ENCODE measurements at regions not wholly inside any gene's neighbourhood (a gene's known extent, or its start where the extent isn't known, plus 50 kb on each side); places are given as distances from the start of the nearest gene placed in this dataset.

GRCh38 chr5:1737790-1738405 lies 61.7 kb downstream of the MRPL36 start:
- Histone ChIP-seq H3K9me3 (ENCODE audit: control insufficient read depth in 5 of 5, low read length in 5 of 5) (peaks cover 3 to 12% (median 8%) of the 10 kb centered on the region in 5 donors), H3K4me3 (ENCODE audit: low read depth in 1 of 5, low read length in 5 of 5) (no peak overlapping the region)

DNA sequence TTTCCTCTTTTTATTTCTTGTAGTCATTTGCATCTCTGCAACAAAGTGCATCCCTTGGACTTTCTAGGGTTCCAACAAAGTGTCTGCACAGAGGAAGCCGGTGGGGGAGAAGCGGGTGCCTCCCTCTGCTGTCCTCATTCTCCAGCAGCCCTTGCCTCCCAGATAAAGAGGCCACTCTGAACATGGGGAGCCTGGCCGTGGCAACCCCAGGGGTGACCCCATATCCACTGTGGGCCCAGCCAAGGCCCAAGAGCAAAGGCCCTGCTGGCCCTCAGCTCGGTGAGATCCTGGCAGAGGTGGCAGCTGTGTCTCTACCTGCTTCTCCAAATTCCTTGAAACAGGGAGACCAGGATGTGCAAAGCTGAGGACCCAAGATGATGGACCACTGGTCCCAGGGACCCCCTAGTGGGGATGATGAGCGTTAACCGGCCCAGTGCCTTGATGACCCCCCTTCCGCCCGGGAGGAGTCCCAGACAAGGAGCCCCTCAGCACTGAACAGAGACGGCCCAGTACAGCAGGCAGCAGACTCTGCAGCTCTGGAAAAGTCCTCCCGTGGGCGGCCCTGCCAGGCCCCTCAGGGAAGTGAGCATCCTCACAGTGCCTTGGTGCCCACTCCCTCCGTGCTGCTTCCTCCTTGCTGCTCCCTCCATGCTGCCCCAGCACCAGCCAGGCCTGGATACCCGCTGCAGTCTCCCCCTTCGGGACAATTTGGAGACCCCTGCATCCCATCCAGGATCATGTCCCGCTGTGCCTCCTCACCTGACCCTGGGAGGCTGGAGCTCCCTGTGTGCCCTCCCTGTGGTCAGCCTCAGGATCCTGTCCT lies 62.5 kb downstream of the MRPL36 start:
- Histone ChIP-seq H3K9me3 (ENCODE audit: control insufficient read depth in 5 of 5, low read length in 5 of 5) (peaks cover 3 to 11% (median 5%) of the 10 kb centered on the region in 5 donors), H3K4me3 (ENCODE audit: low read depth in 1 of 5, low read length in 5 of 5) (no peak overlapping the region), H3K36me3 (ENCODE audit: control insufficient read depth in 5 of 5, insufficient read depth in 5 of 5, low read length in 5 of 5) (no peaks in the 10 kb centered on the region), H3K9ac (ENCODE audit: low read length in 5 of 5) (no peak overlapping the region), H3K27ac (ENCODE audit: low read depth, low read length) (no peak overlapping the region), H3K4me1 (ENCODE audit: control insufficient read depth in 5 of 5, insufficient read depth in 5 of 5, low read length in 5 of 5) (no peaks in the 10 kb centered on the region), H3K27me3 (ENCODE audit: control insufficient read depth in 5 of 5, insufficient read depth in 4 of 5, low read length in 5 of 5) (peaks cover 0 to 13% (median 3%) of the 10 kb centered on the region in 5 donors)

More at GRCh38 chr5:1737790-1738405, 61.7 kb downstream of the MRPL36 start:
- Histone ChIP-seq H3K27ac (ENCODE audit: low read depth, low read length) (no peak overlapping the region), H3K4me1 (ENCODE audit: control insufficient read depth in 5 of 5, insufficient read depth in 5 of 5, low read length in 5 of 5) (no peaks in the 10 kb centered on the region), H3K9ac (ENCODE audit: low read length in 5 of 5) (no peak overlapping the region), H3K36me3 (ENCODE audit: control insufficient read depth in 5 of 5, insufficient read depth in 5 of 5, low read length in 5 of 5) (no peaks in the 10 kb centered on the region), H3K27me3 (ENCODE audit: control insufficient read depth in 5 of 5, insufficient read depth in 4 of 5, low read length in 5 of 5) (peaks cover 0 to 13% (median 3%) of the 10 kb centered on the region in 5 donors)

DNA sequence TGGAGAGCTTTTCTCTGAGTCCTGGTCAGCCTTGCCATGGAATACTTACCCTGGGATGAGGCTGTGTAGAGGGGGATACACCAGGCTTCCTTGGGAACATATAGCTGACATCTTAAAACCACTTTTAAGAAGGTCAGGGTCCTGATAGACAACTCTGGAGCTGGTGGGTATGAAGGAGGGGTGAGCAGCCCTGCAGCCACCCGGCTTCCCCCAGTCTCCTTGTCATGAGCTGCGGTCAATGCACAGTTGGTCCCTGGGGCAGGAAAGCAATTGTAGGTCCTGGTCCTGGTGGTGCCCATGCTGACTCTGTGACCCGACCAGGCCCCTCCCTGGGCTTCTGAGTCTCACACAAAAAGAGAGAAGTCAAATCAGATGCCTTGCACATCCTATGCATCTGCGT lies 63.6 kb downstream of the MRPL36 start:
- Histone ChIP-seq H3K4me3 (ENCODE audit: low read depth in 1 of 5, low read length in 5 of 5) (no peak overlapping the region), H3K4me1 (ENCODE audit: control insufficient read depth in 5 of 5, insufficient read depth in 5 of 5, low read length in 5 of 5) (no peaks in the 10 kb centered on the region), H3K9ac (ENCODE audit: low read length in 5 of 5) (no peak overlapping the region), H3K27me3 (ENCODE audit: control insufficient read depth in 5 of 5, insufficient read depth in 4 of 5, low read length in 5 of 5) (peaks cover 0 to 16% (median 3%) of the 10 kb centered on the region in 5 donors), H3K36me3 (ENCODE audit: control insufficient read depth in 5 of 5, insufficient read depth in 5 of 5, low read length in 5 of 5) (no peaks in the 10 kb centered on the region), H3K27ac (ENCODE audit: low read depth, low read length) (no peak overlapping the region), H3K9me3 (ENCODE audit: control insufficient read depth in 5 of 5, low read length in 5 of 5) (peaks cover 3 to 11% (median 5%) of the 10 kb centered on the region in 5 donors)

GRCh38 chr5:1735320-1735970 lies 64.2 kb downstream of the MRPL36 start:
- H3K27ac ChIP-seq (ENCODE audit: low read depth, low read length), result no peak overlapping the region
- no peak overlapping the region for H3K9ac ChIP-seq (ENCODE audit: low read length in 5 of 5)
- peaks cover under 1 to 16% (median 7%) of the 10 kb centered on the region in 5 donors for H3K27me3 ChIP-seq (ENCODE audit: control insufficient read depth in 5 of 5, insufficient read depth in 4 of 5, low read length in 5 of 5)
- peaks cover 0 to 11% (median 5%) of the 10 kb centered on the region in 5 donors for H3K9me3 ChIP-seq (ENCODE audit: control insufficient read depth in 5 of 5, low read length in 5 of 5)
- no peaks in the 10 kb centered on the region for H3K4me1 ChIP-seq (ENCODE audit: control insufficient read depth in 5 of 5, insufficient read depth in 5 of 5, low read length in 5 of 5)
- H3K36me3 ChIP-seq (ENCODE audit: control insufficient read depth in 5 of 5, insufficient read depth in 5 of 5, low read length in 5 of 5), result no peaks in the 10 kb centered on the region
- H3K4me3 ChIP-seq (ENCODE audit: low read depth in 1 of 5, low read length in 5 of 5), result no peak overlapping the region

DNA sequence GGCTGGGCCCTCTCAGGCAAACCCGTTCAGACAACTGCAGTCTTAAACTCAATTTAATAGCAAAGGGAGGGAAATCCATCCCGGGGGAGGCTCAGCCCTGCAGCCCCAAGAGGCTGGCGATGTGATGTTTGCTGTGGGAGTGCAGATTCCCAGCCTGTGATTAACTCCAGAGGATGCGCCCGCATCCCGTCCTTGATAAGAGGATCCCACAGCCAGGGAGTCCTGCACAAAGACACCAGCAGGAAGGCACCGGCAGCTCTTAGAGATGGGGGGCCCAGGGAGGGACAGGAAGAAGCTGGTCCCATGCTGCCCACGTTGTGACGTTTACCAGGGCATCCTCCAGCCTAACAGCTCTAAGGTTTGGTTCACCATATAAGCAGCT lies 64.7 kb downstream of the MRPL36 start:
- H3K27me3 ChIP-seq (ENCODE audit: control insufficient read depth in 5 of 5, insufficient read depth in 4 of 5, low read length in 5 of 5), result peaks cover 5 to 22% (median 10%) of the 10 kb centered on the region in 5 donors
- no peak overlapping the region for H3K4me3 ChIP-seq (ENCODE audit: low read depth in 1 of 5, low read length in 5 of 5)
- no peak overlapping the region for H3K9ac ChIP-seq (ENCODE audit: low read length in 5 of 5)
- no peak overlapping the region for H3K27ac ChIP-seq (ENCODE audit: low read depth, low read length)
- peaks cover 0 to 7% (median 1%) of the 10 kb centered on the region in 5 donors for H3K9me3 ChIP-seq (ENCODE audit: control insufficient read depth in 5 of 5, low read length in 5 of 5)
- H3K36me3 ChIP-seq (ENCODE audit: control insufficient read depth in 5 of 5, insufficient read depth in 5 of 5, low read length in 5 of 5), result no peaks in the 10 kb centered on the region
- no peaks in the 10 kb centered on the region for H3K4me1 ChIP-seq (ENCODE audit: control insufficient read depth in 5 of 5, insufficient read depth in 5 of 5, low read length in 5 of 5)

- H3K9me3 ChIP-seq (ENCODE audit: control insufficient read depth in 5 of 5, low read length in 5 of 5), result peaks cover 0 to 2% (median 0%) of the 10 kb centered on the region in 5 donors
- H3K4me1 ChIP-seq (ENCODE audit: control insufficient read depth in 5 of 5, insufficient read depth in 5 of 5, low read length in 5 of 5), result no peaks in the 10 kb centered on the region
- peaks cover 5 to 24% (median 10%) of the 10 kb centered on the region in 5 donors for H3K27me3 ChIP-seq (ENCODE audit: control insufficient read depth in 5 of 5, insufficient read depth in 4 of 5, low read length in 5 of 5)
- no peaks in the 10 kb centered on the region for H3K36me3 ChIP-seq (ENCODE audit: control insufficient read depth in 5 of 5, insufficient read depth in 5 of 5, low read length in 5 of 5)
- H3K27ac ChIP-seq (ENCODE audit: low read depth, low read length), result no peak overlapping the region
- H3K4me3 ChIP-seq (ENCODE audit: low read depth in 1 of 5, low read length in 5 of 5), result no peak overlapping the region
- no peak overlapping the region for H3K9ac ChIP-seq (ENCODE audit: low read length in 5 of 5)
Measured at GRCh38 chr5:1734271-1734907, 65.2 kb downstream of the MRPL36 start.

- no peak overlapping the region for H3K27ac ChIP-seq (ENCODE audit: low read depth, low read length)
- H3K4me3 ChIP-seq (ENCODE audit: low read depth in 1 of 5, low read length in 5 of 5), result no peak overlapping the region
- no peaks in the 10 kb centered on the region for H3K4me1 ChIP-seq (ENCODE audit: control insufficient read depth in 5 of 5, insufficient read depth in 5 of 5, low read length in 5 of 5)
- no peaks in the 10 kb centered on the region for H3K36me3 ChIP-seq (ENCODE audit: control insufficient read depth in 5 of 5, insufficient read depth in 5 of 5, low read length in 5 of 5)
- H3K9ac ChIP-seq (ENCODE audit: low read length in 5 of 5), result no peak overlapping the region
- peaks cover 5 to 24% (median 10%) of the 10 kb centered on the region in 5 donors for H3K27me3 ChIP-seq (ENCODE audit: control insufficient read depth in 5 of 5, insufficient read depth in 4 of 5, low read length in 5 of 5)
- H3K9me3 ChIP-seq (ENCODE audit: control insufficient read depth in 5 of 5, low read length in 5 of 5), result no peaks in the 10 kb centered on the region
Measured at GRCh38 chr5:1733369-1733768, 66.3 kb downstream of the MRPL36 start.

- H3K27me3 ChIP-seq (ENCODE audit: control insufficient read depth in 5 of 5, insufficient read depth in 4 of 5, low read length in 5 of 5), result peaks cover 5 to 22% (median 10%) of the 10 kb centered on the region in 5 donors
- H3K4me1 ChIP-seq (ENCODE audit: control insufficient read depth in 5 of 5, insufficient read depth in 5 of 5, low read length in 5 of 5), result no peaks in the 10 kb centered on the region
Measured at GRCh38 chr5:1732945-1733344, 66.7 kb downstream of the MRPL36 start.

GRCh38 chr5:1732238-1732941 lies 67.2 kb downstream of the MRPL36 start:
- Histone ChIP-seq H3K9ac (ENCODE audit: low read length in 5 of 5) (no peak overlapping the region), H3K9me3 (ENCODE audit: control insufficient read depth in 5 of 5, low read length in 5 of 5) (no peaks in the 10 kb centered on the region), H3K4me1 (ENCODE audit: control insufficient read depth in 5 of 5, insufficient read depth in 5 of 5, low read length in 5 of 5) (no peaks in the 10 kb centered on the region), H3K27me3 (ENCODE audit: control insufficient read depth in 5 of 5, insufficient read depth in 4 of 5, low read length in 5 of 5) (peaks cover 5 to 17% (median 10%) of the 10 kb centered on the region in 5 donors), H3K36me3 (ENCODE audit: control insufficient read depth in 5 of 5, insufficient read depth in 5 of 5, low read length in 5 of 5) (no peaks in the 10 kb centered on the region), H3K27ac (ENCODE audit: low read depth, low read length) (no peak overlapping the region), H3K4me3 (ENCODE audit: low read depth in 1 of 5, low read length in 5 of 5) (no peak overlapping the region)

More at GRCh38 chr5:1732945-1733344, 66.7 kb downstream of the MRPL36 start:
- H3K4me3 ChIP-seq (ENCODE audit: low read depth in 1 of 5, low read length in 5 of 5), result no peak overlapping the region
- no peaks in the 10 kb centered on the region for H3K9me3 ChIP-seq (ENCODE audit: control insufficient read depth in 5 of 5, low read length in 5 of 5)
- H3K27ac ChIP-seq (ENCODE audit: low read depth, low read length), result no peak overlapping the region
- H3K9ac ChIP-seq (ENCODE audit: low read length in 5 of 5), result no peak overlapping the region
- H3K36me3 ChIP-seq (ENCODE audit: control insufficient read depth in 5 of 5, insufficient read depth in 5 of 5, low read length in 5 of 5), result no peaks in the 10 kb centered on the region

Data from subcutaneous abdominal adipose tissue (tissue), 5 donors.